SJCRH30 (cell line): ENCODE measurements at regions not wholly inside any gene's neighbourhood (a gene's known extent, or its start where the extent isn't known, plus 50 kb on each side); places are given as distances from the start of the nearest gene placed in this dataset.
"Not testable (repeated sequence)": the region's sequence is repeated elsewhere in the genome, so short reads cannot be mapped to it uniquely, and the experiment has no call there.

Experiments used
- DNase-seq, 2 experiments: peaks; one replicate each; pipeline ENCODE4 v3.0.0-alpha.2; 2015 to 2020
- H3K27ac ChIP-seq: fragments of 250-450 bp; sonication (Bioruptor Pico); 2 replicates; pipeline ENCODE4 v1.5.1; 2020; ENCODE audit warnings: mild to moderate bottlenecking, moderate library complexity
- H3K27me3 ChIP-seq: fragments of 250-450 bp; sonication (Bioruptor Pico); 2 replicates; pipeline ENCODE4 v1.5.1; 2020; ENCODE audit warnings: mild to moderate bottlenecking, moderate library complexity
- H3K36me3 ChIP-seq: fragments of 250-450 bp; sonication (Bioruptor Pico); 2 replicates; pipeline ENCODE4 v1.5.1; 2020; ENCODE audit warnings: mild to moderate bottlenecking, moderate library complexity
- H3K4me1 ChIP-seq: fragments of 250-450 bp; sonication (Bioruptor Pico); 2 replicates; pipeline ENCODE4 v1.5.1; 2020; ENCODE audit warnings: mild to moderate bottlenecking, moderate library complexity
- H3K4me3 ChIP-seq: fragments of 250-450 bp; sonication (Bioruptor Pico); 2 replicates; pipeline ENCODE4 v1.5.1; 2020; ENCODE audit warnings: mild to moderate bottlenecking, moderate library complexity
- H3K9me3 ChIP-seq: fragments of 250-450 bp; sonication (Bioruptor Pico); replicated peaks from 2 replicates; pipeline ENCODE4 v1.5.1; 2020; ENCODE audit warnings: mild to moderate bottlenecking, moderate library complexity

DNA sequence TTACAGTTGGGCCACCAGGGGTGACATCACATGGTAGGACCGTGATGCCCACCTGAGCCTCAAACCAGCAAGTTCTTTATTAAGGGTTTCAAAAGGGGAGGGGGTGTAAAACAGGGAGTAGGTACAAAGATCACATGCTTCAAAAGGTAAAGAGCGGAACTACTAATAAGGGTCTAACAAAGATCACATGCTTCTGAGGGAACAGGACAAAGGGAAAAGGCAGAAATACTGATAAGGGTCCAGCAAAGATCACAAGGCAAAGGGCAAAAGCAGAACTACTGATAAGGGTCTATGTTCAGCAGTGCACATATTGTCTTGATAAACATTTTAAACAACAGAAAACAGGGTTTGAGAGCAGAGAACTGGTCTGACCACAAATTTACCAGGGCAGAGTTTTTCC is 246.8 kb upstream of the ARHGEF26 start:
- H3K4me3 ChIP-seq, H3K27me3 ChIP-seq, H3K9me3 ChIP-seq, H3K27ac ChIP-seq, H3K36me3 ChIP-seq, H3K4me1 ChIP-seq, DNase-seq: not testable (repeated sequence)

- no peaks in the 10 kb centered on the region for H3K36me3 ChIP-seq
- no peak overlapping the region for H3K4me3 ChIP-seq
- no peaks in the 10 kb centered on the region for H3K27me3 ChIP-seq
- no peak overlapping the region for H3K27ac ChIP-seq
- H3K4me1 ChIP-seq = no peaks in the 10 kb centered on the region
- H3K9me3 ChIP-seq = no peaks in the 10 kb centered on the region
- DNase-seq = no peak
Observed at GRCh38 chr3:153880493-153880892, 240.7 kb upstream of the ARHGEF26 start.

DNA sequence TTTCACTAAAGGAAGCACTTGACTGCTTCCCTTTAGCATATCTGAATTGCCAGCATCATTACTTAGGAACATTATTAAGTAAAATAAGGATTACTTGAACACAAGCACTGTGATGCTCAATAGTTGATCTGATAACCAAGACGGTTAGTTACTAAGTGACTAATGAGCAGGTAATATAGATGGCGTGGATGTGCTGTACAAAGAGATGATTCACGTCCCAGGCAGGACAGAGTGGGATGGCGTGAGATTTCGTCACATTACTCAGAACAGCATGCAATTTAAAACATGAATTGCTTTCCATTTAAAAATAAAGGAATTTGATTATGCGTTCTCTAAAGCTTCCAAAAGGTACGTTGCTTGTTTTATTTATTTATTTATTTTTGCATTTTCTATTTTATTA is 240.0 kb upstream of the ARHGEF26 start:
- Histone ChIP-seq H3K9me3 (no peaks in the 10 kb centered on the region), H3K36me3 (no peaks in the 10 kb centered on the region), H3K4me3 (no peak overlapping the region), H3K4me1 (no peaks in the 10 kb centered on the region), H3K27ac (no peak overlapping the region), H3K27me3 (no peaks in the 10 kb centered on the region)
- no peak for DNase-seq

- no peak overlapping the region for H3K4me3 ChIP-seq
- H3K9me3 ChIP-seq = no peaks in the 10 kb centered on the region
- H3K36me3 ChIP-seq = no peaks in the 10 kb centered on the region
- H3K27me3 ChIP-seq = no peaks in the 10 kb centered on the region
- H3K4me1 ChIP-seq = no peaks in the 10 kb centered on the region
- no peak for DNase-seq
- H3K27ac ChIP-seq = no peak overlapping the region
Observed at GRCh38 chr3:153885359-153885758, 235.8 kb upstream of the ARHGEF26 start.

DNA sequence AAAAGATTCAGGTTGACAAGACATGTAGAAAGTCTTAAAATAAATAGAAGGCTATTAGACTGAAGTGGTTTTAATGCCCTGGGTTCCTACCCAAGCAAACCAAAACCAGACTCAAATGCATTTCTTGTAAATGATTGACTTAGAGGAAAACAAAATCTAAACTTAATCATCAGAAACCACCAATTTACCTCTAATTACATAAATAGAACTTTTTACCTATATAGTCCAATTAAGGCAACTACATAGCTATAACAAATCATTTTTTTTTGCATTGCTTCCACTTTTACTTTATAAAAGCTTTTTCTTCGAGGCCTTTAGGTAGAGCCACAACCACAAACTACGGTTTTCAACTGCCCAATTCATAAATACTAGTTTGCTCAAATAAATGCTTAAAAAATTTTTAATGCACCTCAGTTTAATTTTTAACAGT is 231.3 kb upstream of the ARHGEF26 start:
- Histone ChIP-seq H3K4me1 (no peaks in the 10 kb centered on the region), H3K27me3 (no peaks in the 10 kb centered on the region), H3K4me3 (no peak overlapping the region), H3K27ac (no peak overlapping the region), H3K9me3 (no peaks in the 10 kb centered on the region), H3K36me3 (no peaks in the 10 kb centered on the region)
- DNase-seq = no peak

GRCh38 chr3:153892126-153892525 is 229.1 kb upstream of the ARHGEF26 start:
- Histone ChIP-seq H3K36me3 (no peaks in the 10 kb centered on the region), H3K27me3 (no peaks in the 10 kb centered on the region), H3K4me1 (no peaks in the 10 kb centered on the region), H3K4me3 (no peak overlapping the region), H3K27ac (no peak overlapping the region), H3K9me3 (no peaks in the 10 kb centered on the region)
- no peak for DNase-seq

- Histone ChIP-seq H3K36me3 (no peaks in the 10 kb centered on the region), H3K9me3 (no peaks in the 10 kb centered on the region), H3K4me3 (no peak overlapping the region), H3K4me1 (no peaks in the 10 kb centered on the region), H3K27ac (no peak overlapping the region), H3K27me3 (no peaks in the 10 kb centered on the region)
- no peak for DNase-seq
Observed at GRCh38 chr3:153894857-153895256, 226.3 kb upstream of the ARHGEF26 start.

GRCh38 chr3:153896197-153896596 is 225.0 kb upstream of the ARHGEF26 start:
- H3K36me3 ChIP-seq = no peaks in the 10 kb centered on the region
- no peak for DNase-seq
- H3K4me1 ChIP-seq = peaks cover 5% of the 10 kb centered on the region
- H3K9me3 ChIP-seq = no peaks in the 10 kb centered on the region
- H3K27ac ChIP-seq = no peak overlapping the region
- no peak overlapping the region for H3K4me3 ChIP-seq
- H3K27me3 ChIP-seq = no peaks in the 10 kb centered on the region

- no peak overlapping the region for H3K4me3 ChIP-seq
- DNase-seq = no peak
- H3K27me3 ChIP-seq = no peaks in the 10 kb centered on the region
- H3K36me3 ChIP-seq = no peaks in the 10 kb centered on the region
- no peaks in the 10 kb centered on the region for H3K9me3 ChIP-seq
- H3K4me1 ChIP-seq = peaks cover 14% of the 10 kb centered on the region
- H3K27ac ChIP-seq = no peak overlapping the region
Observed at GRCh38 chr3:153897025-153897723, 224.0 kb upstream of the ARHGEF26 start.

DNA sequence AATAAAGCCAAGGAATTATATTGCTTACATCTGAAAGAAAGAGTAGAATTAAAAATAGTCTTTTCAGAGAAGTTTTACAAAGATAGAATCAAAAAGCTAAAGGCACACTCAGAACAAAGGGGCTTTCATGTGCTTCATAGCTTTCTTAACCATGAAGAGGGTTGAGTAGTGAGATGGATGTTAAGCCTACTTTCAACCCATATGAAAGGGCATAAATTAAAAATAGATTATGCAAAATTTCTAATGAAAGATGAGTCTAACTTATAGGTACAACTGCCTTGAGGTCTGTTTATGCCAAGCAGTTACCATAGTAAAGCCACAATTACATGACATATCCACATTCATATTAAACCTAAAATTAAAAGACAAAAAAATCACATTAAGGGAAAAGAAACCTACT is 223.3 kb upstream of the ARHGEF26 start:
- Histone ChIP-seq H3K27ac (no peak overlapping the region), H3K4me1 (peaks cover 14% of the 10 kb centered on the region), H3K27me3 (no peaks in the 10 kb centered on the region), H3K4me3 (no peak overlapping the region), H3K36me3 (no peaks in the 10 kb centered on the region), H3K9me3 (no peaks in the 10 kb centered on the region)
- no peak for DNase-seq

DNA sequence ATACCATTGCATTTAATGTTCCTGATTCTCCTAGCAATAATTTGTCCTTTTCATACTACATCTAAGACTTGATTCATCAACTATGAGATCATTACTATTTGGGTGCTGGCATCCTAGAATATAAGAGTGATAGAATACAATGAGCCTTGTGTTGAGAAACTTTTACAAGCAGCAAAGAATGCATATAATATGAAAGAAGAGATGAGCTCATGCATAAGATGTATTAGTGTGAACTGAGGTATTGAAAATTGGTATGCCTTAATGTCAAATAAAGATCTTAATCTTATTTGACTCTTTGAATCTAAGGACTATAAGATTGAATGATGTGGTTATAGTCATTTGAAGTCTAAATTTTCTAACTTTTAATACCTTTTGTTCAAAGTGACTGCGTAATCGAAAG is 220.0 kb upstream of the ARHGEF26 start:
- Histone ChIP-seq H3K9me3 (no peaks in the 10 kb centered on the region), H3K4me1 (peaks cover 14% of the 10 kb centered on the region), H3K36me3 (no peaks in the 10 kb centered on the region), H3K4me3 (no peak overlapping the region), H3K27ac (peak overlapping the region; percentile 44), H3K27me3 (no peaks in the 10 kb centered on the region)
- DNase-seq = peak in 1 of 2 experiments; percentile 26

DNA sequence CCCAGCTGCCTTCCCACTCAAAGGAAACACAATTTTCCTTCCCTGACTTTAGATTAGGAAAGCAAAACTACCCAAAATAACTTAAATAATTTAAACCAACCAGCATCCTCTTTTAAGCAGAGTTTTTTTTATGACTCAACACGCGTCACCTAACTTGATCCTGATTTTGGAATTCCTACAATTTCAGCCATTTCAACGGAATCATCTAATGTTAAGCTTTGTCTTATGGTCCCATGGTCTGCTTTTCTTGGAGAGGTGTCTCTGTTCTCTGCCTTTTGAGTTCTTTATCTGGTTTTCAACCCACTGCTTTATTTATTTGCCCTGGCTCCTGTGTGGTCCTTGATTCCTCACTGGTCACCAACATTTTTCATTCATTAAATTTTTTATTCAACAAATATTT is 219.2 kb upstream of the ARHGEF26 start:
- no peaks in the 10 kb centered on the region for H3K9me3 ChIP-seq
- no peak overlapping the region for H3K4me3 ChIP-seq
- no peaks in the 10 kb centered on the region for H3K36me3 ChIP-seq
- H3K4me1 ChIP-seq = peaks cover 14% of the 10 kb centered on the region
- DNase-seq = no peak
- H3K27me3 ChIP-seq = no peaks in the 10 kb centered on the region
- peak overlapping the region; percentile 44 for H3K27ac ChIP-seq

- no peak for DNase-seq
- H3K4me1 ChIP-seq = peaks cover 14% of the 10 kb centered on the region
- H3K4me3 ChIP-seq = no peak overlapping the region
- H3K27me3 ChIP-seq = no peaks in the 10 kb centered on the region
- H3K27ac ChIP-seq = no peak overlapping the region
- H3K36me3 ChIP-seq = no peaks in the 10 kb centered on the region
- no peaks in the 10 kb centered on the region for H3K9me3 ChIP-seq
Observed at GRCh38 chr3:153903430-153903829, 217.8 kb upstream of the ARHGEF26 start.

GRCh38 chr3:153906366-153906765 is 214.8 kb upstream of the ARHGEF26 start:
- DNase-seq = no peak
- Histone ChIP-seq H3K27ac (no peak overlapping the region), H3K4me3 (no peak overlapping the region), H3K4me1 (peaks cover 7% of the 10 kb centered on the region), H3K27me3 (no peaks in the 10 kb centered on the region), H3K36me3 (no peaks in the 10 kb centered on the region), H3K9me3 (no peaks in the 10 kb centered on the region)

DNA sequence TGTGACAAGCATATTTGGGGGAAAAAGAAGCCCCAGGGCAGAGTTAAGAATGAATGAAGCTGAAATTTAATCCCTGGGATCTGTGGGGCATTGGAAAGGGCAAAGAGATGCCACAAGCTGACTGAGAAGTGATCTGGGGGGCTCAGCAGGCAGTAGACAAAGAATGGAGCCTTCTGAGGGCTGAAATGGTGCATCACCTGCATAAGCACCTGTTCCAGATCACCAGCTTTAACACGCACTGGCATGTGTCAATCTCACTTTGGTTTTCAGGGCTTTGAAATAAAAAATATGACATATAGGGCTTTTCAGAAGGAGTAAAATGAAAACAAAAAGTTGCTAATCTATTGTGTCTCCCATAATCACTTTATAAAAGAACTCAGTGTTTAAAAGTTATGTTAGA is 210.8 kb upstream of the ARHGEF26 start:
- H3K9me3 ChIP-seq = no peaks in the 10 kb centered on the region
- peak in 1 of 2 experiments; percentile 42 for DNase-seq
- no peaks in the 10 kb centered on the region for H3K27me3 ChIP-seq
- no peaks in the 10 kb centered on the region; the same call in 1 of the 2 replicates for H3K4me1 ChIP-seq
- H3K4me3 ChIP-seq = no peak overlapping the region
- no peaks in the 10 kb centered on the region for H3K36me3 ChIP-seq
- H3K27ac ChIP-seq = no peak overlapping the region

DNA sequence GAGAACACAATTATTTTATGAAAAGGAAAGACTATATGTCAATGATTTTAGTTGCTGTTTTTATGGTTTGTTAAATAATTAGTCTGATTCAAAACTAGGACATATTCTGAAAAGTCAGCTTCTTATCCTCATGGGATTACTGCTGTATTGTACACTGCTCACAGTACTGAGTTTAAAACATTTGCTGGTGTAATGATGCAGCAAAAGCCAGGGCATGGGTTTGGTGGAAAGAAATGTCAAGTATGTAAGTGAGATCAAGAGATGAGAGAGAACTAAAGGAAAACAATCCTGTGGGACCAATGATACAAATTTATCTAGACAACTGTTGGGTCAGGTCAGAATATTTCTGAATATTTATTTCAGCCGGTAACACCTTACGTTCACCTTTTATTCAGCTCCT is 210.1 kb upstream of the ARHGEF26 start:
- Histone ChIP-seq H3K27ac (no peak overlapping the region), H3K27me3 (no peaks in the 10 kb centered on the region), H3K4me3 (no peak overlapping the region), H3K36me3 (no peaks in the 10 kb centered on the region), H3K4me1 (no peaks in the 10 kb centered on the region; the same call in 1 of the 2 replicates), H3K9me3 (no peaks in the 10 kb centered on the region)
- DNase-seq = no peak
